ENCODE measurements at regions not wholly inside any gene's neighbourhood (a gene's known extent, or its start where the extent isn't known, plus 50 kb on each side); places are given as distances from the start of the nearest gene placed in this dataset.
"Not testable (repeated sequence)": the region's sequence is repeated elsewhere in the genome, so short reads cannot be mapped to it uniquely, and the experiment has no call there.

DNA sequence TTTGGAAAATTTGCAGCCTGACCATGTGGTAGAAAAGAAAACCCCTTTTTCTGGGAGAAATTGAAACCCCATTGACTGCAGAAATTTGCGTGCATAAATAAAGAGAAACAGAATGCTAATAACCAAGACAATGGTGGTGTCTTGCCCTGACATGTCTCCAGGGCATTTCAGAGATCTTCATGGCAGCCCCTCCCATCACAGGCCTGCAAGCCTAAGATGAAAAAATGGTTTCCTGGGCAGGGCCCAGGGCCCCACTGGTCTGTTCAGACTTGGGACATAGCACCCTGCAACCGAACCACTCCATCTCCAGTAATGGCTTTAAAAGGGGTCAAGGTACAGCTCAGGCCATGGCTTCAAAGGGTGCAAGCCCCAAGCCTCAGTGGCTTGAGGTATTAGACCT is 71.6 kb upstream of the SGIP1 start:
- no peak for DNase-seq

DNA sequence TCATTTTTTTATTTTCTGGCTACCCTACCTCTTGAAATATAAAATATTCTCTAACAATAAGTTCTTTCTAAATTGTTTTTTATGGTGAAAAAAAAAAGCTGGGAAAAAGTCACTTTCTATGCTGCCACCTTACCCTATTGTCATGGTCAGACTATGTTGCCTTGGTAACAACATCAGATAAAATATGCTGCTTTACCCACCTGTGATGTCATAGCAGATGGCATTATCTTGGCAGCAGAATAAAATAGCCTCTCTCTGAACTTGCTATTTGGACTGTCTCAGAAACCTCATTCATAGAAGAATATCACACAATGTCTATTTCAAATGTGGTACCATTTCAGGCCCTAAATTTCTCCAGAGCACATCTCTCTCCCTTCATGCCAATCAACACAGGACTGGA is 69.6 kb upstream of the SGIP1 start:
- no peak for DNase-seq

DNA sequence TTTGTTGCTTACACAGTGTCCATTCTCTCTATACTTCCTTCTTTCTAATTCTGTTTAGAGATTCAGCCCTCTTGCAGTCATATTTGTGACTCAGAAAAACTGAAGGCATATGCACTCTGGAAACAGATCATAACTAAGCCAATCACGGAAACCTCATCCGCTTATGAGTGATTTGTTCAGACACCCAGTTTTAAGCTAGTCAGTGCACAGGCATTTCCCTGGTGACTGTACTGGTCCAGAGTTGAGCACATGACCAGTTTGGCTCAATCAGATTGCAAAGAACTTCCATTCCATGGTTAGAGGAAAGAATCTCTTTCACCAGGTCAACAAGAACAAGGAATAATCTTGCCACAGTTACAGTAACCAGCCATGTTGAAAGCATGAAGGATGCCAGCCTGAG is 69.2 kb upstream of the SGIP1 start:
- no peak for DNase-seq

DNA sequence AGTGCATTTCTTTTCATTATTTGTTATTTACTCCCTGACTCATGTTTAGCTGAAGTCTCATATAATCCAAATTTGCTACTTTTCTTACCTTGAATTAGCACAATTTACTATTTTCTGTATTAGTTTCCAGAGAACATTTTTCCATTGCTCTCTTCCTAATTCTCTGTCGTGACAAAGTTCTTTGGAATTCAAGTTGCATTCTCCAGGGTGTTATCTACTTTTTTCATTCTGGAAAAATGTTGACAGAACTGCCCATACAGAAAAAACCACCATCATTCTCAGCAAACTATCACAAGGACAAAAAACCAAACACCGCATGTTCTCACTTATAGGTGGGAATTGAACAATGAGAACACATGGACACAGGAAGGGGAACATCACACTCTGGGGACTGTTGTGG is 67.3 kb upstream of the SGIP1 start:
- DNase-seq: not testable (repeated sequence)

DNA sequence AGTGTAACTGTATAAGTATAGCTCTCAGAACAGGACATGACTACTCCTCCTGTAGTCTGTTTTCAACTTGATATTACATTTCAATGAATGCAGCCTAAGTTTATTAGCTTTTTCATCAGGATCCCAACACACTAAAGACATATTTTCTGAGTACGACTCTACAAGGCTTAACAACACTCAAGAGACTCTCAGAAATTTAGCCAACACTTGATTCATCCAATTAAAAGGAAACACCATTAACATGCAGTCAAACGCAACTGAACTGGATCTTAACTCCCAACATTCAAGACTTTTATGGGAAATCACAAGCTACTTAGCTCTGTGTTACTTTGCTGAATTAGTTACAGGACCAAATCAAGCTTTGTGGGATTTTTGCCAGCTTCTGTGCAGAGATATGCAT is 65.2 kb upstream of the SGIP1 start:
- no peak for DNase-seq

DNA sequence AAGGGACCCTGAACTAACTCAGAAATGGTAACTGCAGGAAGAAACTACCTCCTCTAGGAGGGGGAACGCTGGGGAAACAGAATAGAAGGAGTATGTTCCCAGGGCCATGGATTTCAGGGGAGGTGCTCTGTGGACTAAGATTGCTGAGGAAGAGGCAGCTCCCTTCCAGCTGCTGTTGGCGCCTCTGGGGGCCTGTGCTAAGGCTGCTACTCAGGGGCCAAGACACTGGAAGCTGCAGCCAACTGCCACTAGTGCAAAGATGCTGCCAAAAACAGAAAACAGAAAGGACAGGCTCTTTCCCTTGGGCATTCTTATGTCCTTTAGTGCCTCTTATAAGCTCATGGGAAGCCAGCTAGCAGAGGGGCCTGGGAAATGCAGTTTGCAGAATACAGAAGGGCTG is 58.0 kb upstream of the SGIP1 start:
- no peak for DNase-seq

DNA sequence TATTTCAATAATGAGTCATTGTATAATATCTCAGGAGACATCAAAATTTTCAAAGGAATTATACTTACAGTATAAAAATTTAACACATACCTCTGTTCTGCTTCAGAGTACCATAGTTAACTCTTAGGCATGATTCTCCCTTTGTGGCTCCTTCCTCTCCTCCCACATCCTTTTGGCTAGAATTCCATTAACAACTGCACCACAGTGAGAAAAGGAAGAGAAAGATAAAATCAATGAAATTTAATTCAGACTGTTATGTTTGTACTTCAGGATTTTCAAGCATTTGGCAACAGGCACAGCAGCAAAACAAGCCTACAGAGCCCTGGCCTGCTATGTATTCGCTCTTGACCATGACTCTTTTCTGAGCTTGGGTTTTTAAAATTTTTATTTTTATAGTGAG is 57.2 kb upstream of the SGIP1 start:
- DNase-seq: no peak

DNA sequence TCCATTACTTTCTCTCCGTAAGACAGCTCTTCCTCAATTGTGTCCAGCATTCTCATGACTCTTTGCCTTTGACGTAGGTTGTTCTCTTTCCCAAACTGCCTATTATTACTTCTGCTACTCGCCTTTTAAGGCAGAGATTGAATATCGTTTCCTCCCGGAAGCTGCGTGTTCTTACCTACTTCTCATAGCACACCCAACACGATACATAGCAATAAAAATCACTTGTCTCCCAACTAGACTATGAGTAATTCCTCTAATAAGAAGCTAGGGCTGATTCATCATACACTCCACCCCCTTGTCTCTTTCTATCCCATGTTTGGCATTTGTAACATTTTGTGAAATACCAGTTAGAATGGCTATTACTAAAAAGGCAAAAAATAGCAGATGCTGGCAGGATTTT is 55.8 kb upstream of the SGIP1 start:
- DNase-seq: no peak

DNA sequence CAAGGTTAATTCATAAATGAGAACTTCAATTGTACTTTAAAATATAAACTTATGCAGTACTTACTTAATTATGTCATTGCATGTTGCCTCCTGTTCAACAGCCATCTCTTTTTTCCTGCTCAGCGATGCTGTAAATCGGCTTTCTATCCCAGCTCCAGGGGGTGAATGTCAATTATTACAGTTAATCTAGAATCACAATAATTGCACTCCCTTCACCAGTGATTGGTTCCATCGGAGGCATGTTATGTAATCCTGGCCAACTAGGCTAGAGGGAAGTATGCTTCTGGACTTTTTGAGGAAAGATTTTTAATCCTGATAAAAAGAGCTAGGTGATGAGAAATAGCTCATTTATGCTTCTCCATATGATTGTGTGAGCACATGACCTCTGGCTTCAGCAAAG is 53.8 kb upstream of the SGIP1 start:
- no peak for DNase-seq

DNA sequence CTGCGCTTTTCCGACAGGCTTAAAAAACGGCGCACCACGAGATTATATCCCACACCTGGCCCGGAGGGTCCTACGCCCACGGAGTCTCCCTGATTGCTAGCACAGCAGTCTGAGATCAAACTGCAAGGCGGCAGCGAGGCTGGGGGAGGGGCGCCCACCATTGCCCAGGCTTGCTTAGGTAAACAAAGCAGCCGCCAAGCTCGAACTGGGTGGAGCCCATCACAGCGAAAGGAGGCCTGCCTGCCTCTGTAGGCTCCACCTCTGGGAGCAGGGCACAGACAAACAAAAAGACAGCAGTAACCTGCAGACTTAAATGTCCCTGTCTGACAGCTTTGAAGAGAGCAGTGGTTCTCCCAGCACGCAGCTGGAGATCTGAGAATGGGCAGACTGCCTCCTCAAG is 52.7 kb upstream of the SGIP1 start:
- not testable (repeated sequence) for DNase-seq
